GM10248 (cell line): ENCODE measurements at regions not wholly inside any gene's neighbourhood (a gene's known extent, or its start where the extent isn't known, plus 50 kb on each side); places are given as distances from the start of the nearest gene placed in this dataset.

ENCODE experiments used
- CTCF ChIA-PET: fragments of 300-600 bp; sonication (Branson Sonifier 250); formaldehyde crosslinking; extraction: SDS; loops from one replicate; lab custom pipeline; 2021; ENCODE audit warnings: antibody characterized with exemption; lab: Yijun Ruan, JAX
- POLR2A ChIA-PET: fragments of 350-650 bp; sonication (Branson Sonifier 250); formaldehyde crosslinking; extraction: SDS; loops from one replicate; lab custom pipeline; 2020; ENCODE audit warnings: antibody characterized with exemption; lab: Yijun Ruan, JAX
- DNase-seq: peaks from one replicate; pipeline ENCODE4 v3.0.0; 2012; ENCODE audit errors: extremely low spot score
- CTCF ChIP-seq: IDR thresholded peaks from 2 replicates; pipeline ENCODE4 v1.5.1; 2012; ENCODE audit warnings: mild to moderate bottlenecking, low read depth; ENCODE audit errors: extremely low read depth, missing control alignments, control extremely low read depth

GRCh38 chrX:20435913-20436312, 169.2 kb upstream of the RPS6KA3 start:
- CTCF ChIA-PET, result interaction anchor here (1.3 kb wide), 1 partner anchor 11 kb away, joined by 3 read pairs; no protein-coding TSS in a partner anchor
- TF ChIP-seq CTCF, result no peak
- no peak for DNase-seq
- POLR2A ChIA-PET, result no interaction called here

DNA sequence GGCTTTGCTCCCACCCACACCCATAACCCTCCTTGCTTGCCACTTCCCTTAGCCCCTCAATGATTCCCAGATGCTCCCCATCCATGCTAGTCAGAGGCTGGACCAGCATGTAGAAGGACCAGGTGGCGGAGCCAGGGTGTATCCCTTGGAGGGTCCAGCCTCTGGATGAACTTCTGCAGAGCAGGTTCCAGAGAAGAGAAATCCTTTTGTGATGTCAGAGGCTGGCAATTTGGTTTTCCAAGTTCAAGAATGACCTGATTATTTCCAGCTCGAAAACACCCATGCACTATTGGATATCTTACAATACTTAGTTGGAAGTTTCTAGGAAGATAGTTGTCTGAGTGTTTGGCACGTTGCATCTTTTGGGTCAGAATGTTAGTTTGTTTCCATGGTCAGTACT, 168.3 kb upstream of the RPS6KA3 start:
- DNase-seq, result no peak
- TF ChIP-seq CTCF, result no peak
- POLR2A ChIA-PET, result no interaction called here
- CTCF ChIA-PET, result interaction anchor here (1.3 kb wide), 1 partner anchor 12 kb away, joined by 3 read pairs; no protein-coding TSS in a partner anchor

- ChIA-PET CTCF (interaction anchor here (1.1 kb wide), 1 partner anchor 9 kb away, joined by 4 read pairs; no protein-coding TSS in a partner anchor), POLR2A (no interaction called here)
- TF ChIP-seq CTCF, result no peak
- DNase-seq, result no peak
Measured at GRCh38 chrX:20433388-20433775, 166.7 kb upstream of the RPS6KA3 start.

DNA sequence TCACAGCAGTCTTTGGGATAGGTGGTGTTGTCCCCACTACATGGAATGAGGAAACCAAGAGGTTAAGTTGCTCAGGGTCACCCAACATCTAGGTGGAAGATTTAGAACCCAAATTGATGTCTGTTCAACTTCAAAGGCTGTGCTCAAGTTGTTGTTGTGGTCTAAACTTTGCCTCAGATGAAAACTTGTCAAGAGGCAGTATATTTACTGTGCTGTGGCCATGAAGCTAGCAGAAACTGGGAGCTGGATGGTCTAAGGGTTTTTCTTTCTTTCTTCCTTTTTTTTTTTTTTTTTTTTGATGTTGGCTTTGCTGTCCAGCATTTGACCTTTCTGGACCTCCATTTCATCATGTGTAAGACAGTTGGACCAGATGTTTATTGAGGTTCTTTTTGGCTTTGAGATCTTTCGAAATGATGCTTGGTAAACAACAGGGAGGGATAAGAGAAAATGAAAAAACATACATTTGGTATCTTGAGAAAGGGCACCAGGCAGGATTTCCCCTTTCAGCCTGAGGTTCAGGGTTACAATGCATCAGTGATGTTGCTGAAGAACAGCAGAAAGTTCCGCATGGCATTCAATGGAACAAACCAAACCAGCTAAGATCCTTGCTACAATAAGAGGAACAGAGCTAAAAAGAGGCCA, 166.2 kb upstream of the RPS6KA3 start:
- ChIA-PET CTCF (interaction anchor here (0.9 to 1.1 kb wide), 2 partner anchors 9 to 12 kb away, joined by 3 to 4 read pairs; no protein-coding TSS in a partner anchor), POLR2A (no interaction called here)
- no peak for DNase-seq
- no peak for TF ChIP-seq CTCF

DNA sequence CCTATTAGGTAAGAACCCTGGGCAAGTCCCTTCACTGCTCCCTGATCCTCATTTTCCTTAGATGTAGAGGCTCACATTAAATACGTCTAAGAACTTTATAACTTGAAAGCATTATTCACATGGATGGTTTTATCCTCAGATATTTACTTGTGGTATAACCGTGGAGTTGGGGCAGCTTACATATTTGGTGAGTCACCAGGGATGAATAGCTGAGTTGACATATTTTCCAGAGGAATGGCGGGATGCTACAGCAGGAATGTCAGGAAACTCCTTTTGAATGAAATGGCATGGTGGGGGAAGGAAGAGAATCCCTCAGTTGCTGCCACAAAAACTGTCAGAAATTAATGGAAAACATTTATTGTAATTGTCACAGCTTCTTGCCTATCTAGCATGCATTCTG, 165.3 kb upstream of the RPS6KA3 start:
- POLR2A ChIA-PET, result no interaction called here
- DNase-seq, result no peak

GRCh38 chrX:20431486-20431885, 164.8 kb upstream of the RPS6KA3 start:
- DNase-seq, result no peak
- POLR2A ChIA-PET, result no interaction called here
- CTCF ChIA-PET, result no interaction called here
- TF ChIP-seq CTCF, result no peak

More for the DNA sequence above, 165.3 kb upstream of the RPS6KA3 start:
- CTCF ChIA-PET, result interaction anchor here (0.9 kb wide), 1 partner anchor 11 kb away, joined by 3 read pairs; no protein-coding TSS in a partner anchor
- no peak for TF ChIP-seq CTCF
